Ramos (cell line): ENCODE measurements at regions not wholly inside any gene's neighbourhood (a gene's known extent, or its start where the extent isn't known, plus 50 kb on each side); places are given as distances from the start of the nearest gene placed in this dataset.

Source experiments
- in situ Hi-C: fragments of 300-500 bp; cut with MboI; formaldehyde crosslinking; loops from one replicate; pipeline ENCODE4 v1.14.3; 2022; ENCODE audit warnings: low sequenced_read_pairs; ENCODE audit not compliant: unreplicated experiment

- in situ Hi-C loops: no loop called here
Observed at GRCh38 chr11:27216270-27217149, 146.5 kb downstream of the CCDC34 start.

- in situ Hi-C loops: no loop called here
Observed at GRCh38 chr11:27215471-27216269, 147.3 kb downstream of the CCDC34 start.

GRCh38 chr11:27214713-27215112 is 148.3 kb downstream of the CCDC34 start:
- in situ Hi-C loops: no loop called here

- in situ Hi-C loops: no loop called here
Observed at GRCh38 chr11:27213232-27213660, 149.8 kb downstream of the CCDC34 start.

GRCh38 chr11:27212248-27212780 is 150.7 kb downstream of the CCDC34 start:
- in situ Hi-C loops: no loop called here

- in situ Hi-C loops: no loop called here
Observed at GRCh38 chr11:27211370-27212127, 151.5 kb downstream of the CCDC34 start.

- in situ Hi-C loops: no loop called here
Observed at GRCh38 chr11:27210531-27210930, 152.5 kb downstream of the CCDC34 start.

GRCh38 chr11:27209562-27210005 is 153.4 kb downstream of the CCDC34 start:
- in situ Hi-C loops: no loop called here

GRCh38 chr11:27208846-27209245 is 154.2 kb downstream of the CCDC34 start:
- in situ Hi-C loops: no loop called here

- in situ Hi-C loops: no loop called here
Observed at GRCh38 chr11:27207025-27207650, 155.9 kb downstream of the CCDC34 start.

- in situ Hi-C loops: no loop called here
Observed at GRCh38 chr11:27205779-27206570, 157.0 kb downstream of the CCDC34 start.

- in situ Hi-C loops: no loop called here
Observed at GRCh38 chr11:27205250-27205649, 157.8 kb downstream of the CCDC34 start.

- in situ Hi-C loops: no loop called here
Observed at GRCh38 chr11:27204529-27204928, 158.5 kb downstream of the CCDC34 start.

- in situ Hi-C loops: no loop called here
Observed at GRCh38 chr11:27203077-27203647, 159.9 kb downstream of the CCDC34 start.

GRCh38 chr11:27201454-27202302 is 161.1 kb downstream of the BBOX1 start:
- in situ Hi-C loops: no loop called here

- in situ Hi-C loops: no loop called here
Observed at GRCh38 chr11:27200779-27201453, 160.3 kb downstream of the BBOX1 start.

- in situ Hi-C loops: no loop called here
Observed at GRCh38 chr11:27196203-27196897, 155.7 kb downstream of the BBOX1 start.
